K562 (cell line): ENCODE measurements at regions not wholly inside any gene's neighbourhood (a gene's known extent, or its start where the extent isn't known, plus 50 kb on each side); places are given as distances from the start of the nearest gene placed in this dataset.

Experiments used
- ATAC-seq: fragments of 200-7000 bp; cut with Tn5 transposase; 3 replicates; pipeline ENCODE4 v1.9.1; 2020; ENCODE audit warnings: moderate library complexity
- BruUV-seq: library from RNA; stranded (reverse); fragments of 400-500 nt; replicated peaks from 2 replicates; lab custom pipeline; 2021; lab: Mats Ljungman, UMichigan
- CTCF ChIA-PET: fragments of 300-600 bp; formaldehyde crosslinking; extraction: SDS; loops from one replicate; lab custom pipeline; 2021; ENCODE audit warnings: low intra/inter-chr PET ratio; lab: Yijun Ruan, JAX
- POLR2A ChIA-PET: fragments of 300-600, 350-650 bp; sonication (Branson Sonifier 250); formaldehyde crosslinking; extraction: SDS; loops from one replicate; lab custom pipeline; 2021; ENCODE audit warnings: antibody characterized with exemption, inconsistent platforms; lab: Yijun Ruan, JAX
- DNase-seq, 4 experiments: peaks; one replicate each; pipeline versions ENCODE4 v3.0.0 to v3.0.0-alpha.2; 2011 to 2018; ENCODE audit warnings: low spot score in 3 of 4, mixed read lengths in 3 of 4; ENCODE audit errors: extremely low read depth in 1 of 4
- FAIRE-seq: peaks from 2 replicates; lab custom pipeline; 2011; peaks lifted over from hg19 to GRCh38; lab: Jason Lieb, UNC
- H2AFZ ChIP-seq: 2 replicates; pipeline ENCODE4 v1.6.0; 2011; ENCODE audit warnings: low read depth, low read length, control low read depth, inconsistent platforms
- H3K27ac ChIP-seq: fragments of 200-600 bp; 3 replicates; pipeline ENCODE4 v1.8.0; 2011; ENCODE audit warnings: low read depth, mild to moderate bottlenecking, control low read depth, inconsistent platforms, low read length, moderate library complexity, mixed read lengths; ENCODE audit errors: extremely low read depth
- H3K27me3 ChIP-seq, 2 experiments: fragments of 300-600 bp in 1 of 2; 2 replicates in 1 of 2; 3 replicates in 1 of 2; pipeline versions ENCODE4 v1.6.0 to v1.8.0; 2011; ENCODE audit warnings: inconsistent platforms in 2 of 2, low read length in 2 of 2, mild to moderate bottlenecking in 1 of 2, mixed read lengths in 1 of 2, moderate library complexity in 1 of 2; ENCODE audit not compliant: control insufficient read depth in 2 of 2, insufficient read depth in 2 of 2
- H3K36me3 ChIP-seq: fragments of 300-600 bp; 3 replicates; pipeline ENCODE4 v1.8.0; 2011; ENCODE audit warnings: mild to moderate bottlenecking, low read length, inconsistent platforms; ENCODE audit not compliant: control insufficient read depth, insufficient read depth
- H3K4me1 ChIP-seq, 2 experiments: fragments of 200-600 bp in 1 of 2; replicated peaks in 1 of 2; 2 replicates in 1 of 2; 3 replicates in 1 of 2; pipeline versions ENCODE4 v1.5.1 to v1.8.0; 2011; ENCODE audit warnings: inconsistent platforms in 2 of 2, low read length in 2 of 2, mild to moderate bottlenecking in 1 of 2, mixed read lengths in 1 of 2, moderate library complexity in 1 of 2; ENCODE audit not compliant: control insufficient read depth in 2 of 2, insufficient read depth in 2 of 2
- H3K4me2 ChIP-seq: 2 replicates; pipeline ENCODE4 v1.6.1; 2011; ENCODE audit warnings: low read length, control low read depth, inconsistent platforms, mixed read lengths; ENCODE audit not compliant: insufficient read depth
- H3K4me3 ChIP-seq: fragments of 200-600 bp; sonication (generic), shearing (Covaris generic); 2 replicates; pipeline ENCODE4 v1.5.1; 2016; ENCODE audit warnings: control low read depth, inconsistent platforms
- H3K79me2 ChIP-seq: fragments of 200-600 bp; 3 replicates; pipeline ENCODE4 v1.8.0; 2011; ENCODE audit warnings: low read length, inconsistent platforms; ENCODE audit not compliant: control insufficient read depth, insufficient read depth
- H3K9ac ChIP-seq, 2 experiments: 2 replicates each; pipeline versions ENCODE4 v1.6.0 to v1.6.1; 2011; ENCODE audit warnings: low read depth in 2 of 2, low read length in 2 of 2, control low read depth in 1 of 2, inconsistent platforms in 1 of 2, mild to moderate bottlenecking in 1 of 2, mixed read lengths in 1 of 2; ENCODE audit not compliant: insufficient read depth in 1 of 2
- H3K9me1 ChIP-seq: one replicate; pipeline ENCODE4 v1.6.0; 2011; ENCODE audit warnings: inconsistent platforms, mild to moderate bottlenecking, low read length, moderate library complexity; ENCODE audit not compliant: control insufficient read depth, insufficient read depth
- H3K9me3 ChIP-seq: replicated peaks from 2 replicates; pipeline ENCODE4 v1.5.1; 2011; ENCODE audit warnings: low read depth, low read length, inconsistent platforms; ENCODE audit not compliant: control insufficient read depth, insufficient read depth
- H4K20me1 ChIP-seq: replicated peaks from 2 replicates; pipeline ENCODE4 v1.6.1; 2011; ENCODE audit warnings: low read length, inconsistent platforms, mixed read lengths; ENCODE audit not compliant: control insufficient read depth, insufficient read depth
- BACH1 ChIP-seq: fragments of 200-800 bp; sonication (Bioruptor generic); IDR thresholded peaks from 2 replicates; pipeline ENCODE4 v1.6.1; 2016; ENCODE audit warnings: missing genetic modification characterization, missing compliant biosample characterization
- CXXC5 ChIP-seq: fragments of 250-450 bp; sonication (Bioruptor Pico); IDR thresholded peaks from 2 replicates; pipeline ENCODE4 v1.8.0; 2022; ENCODE audit warnings: inconsistent platforms, mild to moderate bottlenecking, moderate library complexity
- KAT8 ChIP-seq: fragments of 450-650 bp; IDR thresholded peaks from 2 replicates; pipeline ENCODE4 v1.6.1; 2016; ENCODE audit warnings: low read depth, mild to moderate bottlenecking
- KDM2B ChIP-seq: fragments of 250-450 bp; sonication (Bioruptor Pico); IDR thresholded peaks from 2 replicates; pipeline ENCODE4 v1.8.0; 2021; ENCODE audit warnings: mild to moderate bottlenecking, moderate library complexity
- KHSRP ChIP-seq: fragments of 450-650 bp; IDR thresholded peaks from 2 replicates; pipeline ENCODE4 v1.6.1; 2017
- KLF13 ChIP-seq: fragments of 450-650 bp; IDR thresholded peaks from 2 replicates; pipeline ENCODE4 v1.6.1; 2016; ENCODE audit warnings: missing genetic modification characterization, low read depth, mild to moderate bottlenecking, missing compliant biosample characterization, moderate library complexity, borderline replicate concordance
- MCM2 ChIP-seq: fragments of 450-650 bp; IDR thresholded peaks from 2 replicates; pipeline ENCODE4 v1.6.1; 2017; ENCODE audit warnings: low read depth, mild to moderate bottlenecking
- RBM14 ChIP-seq: fragments of 200-400 bp; formaldehyde crosslinking; IDR thresholded peaks from 2 replicates; pipeline ENCODE4 v1.6.1; 2018; ENCODE audit warnings: low read depth, mild to moderate bottlenecking, low read length, moderate library complexity, borderline replicate concordance; ENCODE audit not compliant: insufficient read depth
- RNF2 ChIP-seq: sonication (generic); IDR thresholded peaks from 2 replicates; pipeline ENCODE4 v1.6.1; 2016
- XRCC3 ChIP-seq: fragments of 450-650 bp; IDR thresholded peaks from 2 replicates; pipeline ENCODE4 v1.6.1; 2017; ENCODE audit warnings: mild to moderate bottlenecking, moderate library complexity
- XRCC5 ChIP-seq: fragments of 200-400 bp; formaldehyde crosslinking; IDR thresholded peaks from 2 replicates; pipeline ENCODE4 v1.6.1; 2017; ENCODE audit warnings: low read depth, mild to moderate bottlenecking, low read length
- ZNF830 ChIP-seq: fragments of 250-450 bp; sonication (Bioruptor Pico); IDR thresholded peaks from 2 replicates; pipeline ENCODE4 v1.5.0; 2021; ENCODE audit warnings: mild to moderate bottlenecking
- WGBS: fragments of 100-300 bp; shearing (Covaris generic); methylation state at CpG from one replicate; pipeline ENCODE4 v1.1.6; 2016; ENCODE audit warnings: low coverage, mixed read lengths; ENCODE audit not compliant: insufficient coverage; ENCODE audit errors: missing lambda C conversion rate; 5-methylcytosine and 5-hydroxymethylcytosine counted together
- in situ Hi-C: fragments of 300-500 bp; cut with MboI; formaldehyde crosslinking; loops from 4 replicates; pipeline ENCODE4 v1.15.0; 2018; ENCODE audit warnings: inconsistent platforms, mixed read lengths
- intact Hi-C: fragments of 100-400 bp; cut with micrococcal nuclease; formaldehyde crosslinking; loops from 2 replicates; pipeline ENCODE4 v1.14.2; 2022
- TF ChIP-seq, protein P1 (sequence below), 2 experiments: fragments of 250-450 bp in 1 of 2; fragments of 450-650 bp in 1 of 2; sonication (Bioruptor Pico) in 1 of 2; IDR thresholded peaks; 2 replicates each; pipeline versions ENCODE4 v1.6.1 to v1.8.0; 2016 to 2021; ENCODE audit warnings: mild to moderate bottlenecking in 2 of 2, moderate library complexity in 2 of 2, missing compliant biosample characterization in 1 of 2, missing genetic modification characterization in 1 of 2
- TF ChIP-seq, protein P2 (sequence below), 2 experiments: fragments of 450-650 bp in 1 of 2; IDR thresholded peaks; 2 replicates each; pipeline ENCODE4 v1.6.1; 2011 to 2017; ENCODE audit warnings: low read depth in 2 of 2, antibody characterized with exemption in 1 of 2, borderline replicate concordance in 1 of 2, low read length in 1 of 2, mild to moderate bottlenecking in 1 of 2, mixed read lengths in 1 of 2; ENCODE audit not compliant: control insufficient read depth in 1 of 2

DNA sequence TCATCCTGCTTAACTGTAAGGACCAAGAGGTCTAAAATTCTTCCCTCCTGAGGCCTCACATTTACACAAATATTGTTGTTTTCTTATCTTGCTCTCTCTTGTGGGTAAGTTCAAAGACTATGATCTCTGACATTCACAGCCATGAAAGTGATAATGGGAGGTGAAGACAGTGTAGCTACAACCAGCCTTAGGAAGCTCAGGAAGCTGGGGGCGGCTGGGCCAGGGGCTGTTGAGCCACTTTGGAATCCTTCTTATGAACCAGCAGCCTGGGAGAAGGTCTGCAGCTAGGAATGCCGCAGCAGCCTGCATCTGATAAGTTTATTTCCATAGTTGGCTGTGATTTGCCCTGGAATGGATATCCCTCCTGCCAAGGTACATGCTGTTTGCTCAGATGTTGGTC lies 316.2 kb downstream of the STIM2 start:
- no peak overlapping the region for H3K27ac ChIP-seq
- no peaks in the 10 kb centered on the region for H3K9me1 ChIP-seq
- FAIRE-seq = no peak
- H3K4me2 ChIP-seq = no peak overlapping the region
- no peaks in the 10 kb centered on the region for H4K20me1 ChIP-seq
- in situ Hi-C loops (no loop called here), intact Hi-C loops (loop anchor here (10.0 kb wide), 1 partner anchor 148 kb away; no protein-coding TSS in a partner anchor)
- H3K36me3 ChIP-seq = no peaks in the 10 kb centered on the region
- no peak for DNase-seq
- WGBS = 0% methylated on average over 2 of the region's 2 CpGs
- no peaks in the 10 kb centered on the region for H3K79me2 ChIP-seq
- no peaks in the 10 kb centered on the region for H3K9me3 ChIP-seq
- ChIA-PET POLR2A (interaction anchor here (0.9 kb wide), 1 partner anchor 129 kb away, joined by 5 read pairs; no protein-coding TSS in a partner anchor), CTCF (no interaction called here)
- H3K4me3 ChIP-seq = no peak overlapping the region
- H3K27me3 ChIP-seq = no peaks in the 10 kb centered on the region
- TF ChIP-seq RNF2 = no peak
- no peak overlapping the region for H3K9ac ChIP-seq
- BruUV-seq = no TSS peak
- H3K4me1 ChIP-seq = no peaks in the 10 kb centered on the region
- no peak for ATAC-seq
- no peak overlapping the region for H2AFZ ChIP-seq

DNA sequence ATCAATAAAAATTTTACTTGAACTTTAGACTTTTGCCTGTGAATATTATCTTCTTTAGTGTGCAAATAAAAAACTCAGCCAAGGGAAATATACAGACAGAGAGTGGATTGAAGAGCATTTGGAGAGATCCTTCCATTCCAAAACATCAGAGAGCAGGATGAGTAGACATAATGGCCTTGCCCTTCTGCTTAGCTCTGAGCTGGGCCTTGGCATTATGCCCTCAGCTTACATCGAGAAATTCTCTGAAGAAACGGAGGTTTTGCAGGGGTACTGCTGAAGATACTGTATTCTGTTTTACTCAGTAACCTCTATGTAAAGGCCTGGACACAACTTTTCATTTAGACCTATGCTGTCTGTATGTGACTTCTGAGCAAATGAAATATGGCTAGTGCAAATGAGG lies 317.4 kb downstream of the STIM2 start:
- DNase-seq (no peak), FAIRE-seq (no peak), ATAC-seq (no peak)
- Histone ChIP-seq H3K27me3 (no peaks in the 10 kb centered on the region), H3K27ac (no peak overlapping the region), H3K79me2 (no peaks in the 10 kb centered on the region), H3K36me3 (no peaks in the 10 kb centered on the region), H2AFZ (no peak overlapping the region), H3K4me3 (no peak overlapping the region), H4K20me1 (no peaks in the 10 kb centered on the region), H3K9ac (no peak overlapping the region), H3K4me1 (no peaks in the 10 kb centered on the region), H3K9me1 (no peaks in the 10 kb centered on the region), H3K9me3 (no peaks in the 10 kb centered on the region), H3K4me2 (no peak overlapping the region)
- BruUV-seq = no TSS peak
- 0% methylated on average over 2 of the region's 2 CpGs for WGBS
- in situ Hi-C loops (no loop called here), intact Hi-C loops (loop anchor here (10.0 kb wide), 1 partner anchor 147 kb away; no protein-coding TSS in a partner anchor)
- ChIA-PET POLR2A (no interaction called here), CTCF (no interaction called here)
- TF ChIP-seq, protein P1, sequence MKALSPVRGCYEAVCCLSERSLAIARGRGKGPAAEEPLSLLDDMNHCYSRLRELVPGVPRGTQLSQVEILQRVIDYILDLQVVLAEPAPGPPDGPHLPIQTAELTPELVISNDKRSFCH (CRISPR knock-in tag; IDR thresholded peaks at IDR 0.05) = no peak
- TF ChIP-seq, protein P1 (tag; IDR thresholded peaks at IDR 0.05) = no peak
- TF ChIP-seq XRCC5 (no peak), XRCC3 (no peak), ZNF830 (CRISPR knock-in tag) (no peak), RBM14 (no peak), CXXC5 (CRISPR knock-in tag) (no peak), KAT8 (no peak), MCM2 (no peak), BACH1 (tag) (no peak), KHSRP (no peak), KLF13 (tag) (no peak), KDM2B (CRISPR knock-in tag) (no peak)
- TF ChIP-seq, protein P2, sequence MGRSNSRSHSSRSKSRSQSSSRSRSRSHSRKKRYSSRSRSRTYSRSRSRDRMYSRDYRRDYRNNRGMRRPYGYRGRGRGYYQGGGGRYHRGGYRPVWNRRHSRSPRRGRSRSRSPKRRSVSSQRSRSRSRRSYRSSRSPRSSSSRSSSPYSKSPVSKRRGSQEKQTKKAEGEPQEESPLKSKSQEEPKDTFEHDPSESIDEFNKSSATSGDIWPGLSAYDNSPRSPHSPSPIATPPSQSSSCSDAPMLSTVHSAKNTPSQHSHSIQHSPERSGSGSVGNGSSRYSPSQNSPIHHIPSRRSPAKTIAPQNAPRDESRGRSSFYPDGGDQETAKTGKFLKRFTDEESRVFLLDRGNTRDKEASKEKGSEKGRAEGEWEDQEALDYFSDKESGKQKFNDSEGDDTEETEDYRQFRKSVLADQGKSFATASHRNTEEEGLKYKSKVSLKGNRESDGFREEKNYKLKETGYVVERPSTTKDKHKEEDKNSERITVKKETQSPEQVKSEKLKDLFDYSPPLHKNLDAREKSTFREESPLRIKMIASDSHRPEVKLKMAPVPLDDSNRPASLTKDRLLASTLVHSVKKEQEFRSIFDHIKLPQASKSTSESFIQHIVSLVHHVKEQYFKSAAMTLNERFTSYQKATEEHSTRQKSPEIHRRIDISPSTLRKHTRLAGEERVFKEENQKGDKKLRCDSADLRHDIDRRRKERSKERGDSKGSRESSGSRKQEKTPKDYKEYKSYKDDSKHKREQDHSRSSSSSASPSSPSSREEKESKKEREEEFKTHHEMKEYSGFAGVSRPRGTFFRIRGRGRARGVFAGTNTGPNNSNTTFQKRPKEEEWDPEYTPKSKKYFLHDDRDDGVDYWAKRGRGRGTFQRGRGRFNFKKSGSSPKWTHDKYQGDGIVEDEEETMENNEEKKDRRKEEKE (IDR thresholded peaks at IDR 0.05; ENCODE audit: borderline replicate concordance in 1 of 2, control insufficient read depth in 1 of 2, low read depth in 2 of 2, low read length in 1 of 2) = no peak
